ENCODE measurements at regions not wholly inside any gene's neighbourhood (a gene's known extent, or its start where the extent isn't known, plus 50 kb on each side); places are given as distances from the start of the nearest gene placed in this dataset.
"Not testable (repeated sequence)": the region's sequence is repeated elsewhere in the genome, so short reads cannot be mapped to it uniquely, and the experiment has no call there.

GRCh38 chr4:162984621-162985020 is 182.1 kb downstream of the NAF1 start:
- intact Hi-C loops (cut with DNase I, micrococcal nuclease), result no loop called here
- DNase-seq (no peak), ATAC-seq (no peak)
- TF ChIP-seq CTCF (IDR thresholded peaks at IDR 0.05), result no peak
- Histone ChIP-seq H3K4me1 (ENCODE audit: low read depth) (no peaks in the 10 kb centered on the region), H3K4me3 (no peak overlapping the region), H3K9me3 (no peaks in the 10 kb centered on the region), H3K36me3 (ENCODE audit: low read depth) (no peaks in the 10 kb centered on the region)

- intact Hi-C loops (cut with DNase I, micrococcal nuclease), result no loop called here
- no peak for TF ChIP-seq CTCF (IDR thresholded peaks at IDR 0.05)
- no peaks in the 10 kb centered on the region for H3K4me1 ChIP-seq (ENCODE audit: low read depth)
- no peaks in the 10 kb centered on the region for H3K9me3 ChIP-seq
- ATAC-seq, result no peak
- H3K36me3 ChIP-seq (ENCODE audit: low read depth), result no peaks in the 10 kb centered on the region
- DNase-seq, result no peak
- no peak overlapping the region for H3K4me3 ChIP-seq
Observed at GRCh38 chr4:162981823-162982222, 184.9 kb downstream of the NAF1 start.

GRCh38 chr4:162978398-162978797 is 188.3 kb downstream of the NAF1 start:
- no peaks in the 10 kb centered on the region for H3K9me3 ChIP-seq
- H3K36me3 ChIP-seq (ENCODE audit: low read depth), result no peaks in the 10 kb centered on the region
- no peak overlapping the region for H3K4me3 ChIP-seq
- DNase-seq (no peak), ATAC-seq (no peak)
- intact Hi-C loops (cut with DNase I, micrococcal nuclease), result no loop called here
- H3K4me1 ChIP-seq (ENCODE audit: low read depth), result no peaks in the 10 kb centered on the region
- no peak for TF ChIP-seq CTCF (IDR thresholded peaks at IDR 0.05)

GRCh38 chr4:162977788-162978187 is 188.9 kb downstream of the NAF1 start:
- no peak overlapping the region for H3K4me3 ChIP-seq
- H3K36me3 ChIP-seq (ENCODE audit: low read depth), result no peaks in the 10 kb centered on the region
- H3K9me3 ChIP-seq, result no peaks in the 10 kb centered on the region
- intact Hi-C loops (cut with DNase I, micrococcal nuclease), result no loop called here
- H3K4me1 ChIP-seq (ENCODE audit: low read depth), result no peaks in the 10 kb centered on the region
- DNase-seq (no peak), ATAC-seq (no peak)
- TF ChIP-seq CTCF (IDR thresholded peaks at IDR 0.05), result no peak

- Histone ChIP-seq H3K4me3 (no peak overlapping the region), H3K4me1 (ENCODE audit: low read depth) (no peaks in the 10 kb centered on the region), H3K9me3 (no peaks in the 10 kb centered on the region), H3K36me3 (ENCODE audit: low read depth) (no peaks in the 10 kb centered on the region)
- intact Hi-C loops (cut with DNase I, micrococcal nuclease), result no loop called here
- no peak for TF ChIP-seq CTCF (IDR thresholded peaks at IDR 0.05)
- DNase-seq (no peak), ATAC-seq (no peak)
Observed at GRCh38 chr4:162972661-162973330, 193.9 kb downstream of the NAF1 start.

GRCh38 chr4:162969194-162969593 is 197.5 kb downstream of the NAF1 start:
- Histone ChIP-seq H3K36me3 (ENCODE audit: low read depth) (no peaks in the 10 kb centered on the region), H3K4me1 (ENCODE audit: low read depth) (no peaks in the 10 kb centered on the region), H3K4me3 (no peak overlapping the region), H3K9me3 (no peaks in the 10 kb centered on the region)
- ATAC-seq (no peak), DNase-seq (no peak)
- intact Hi-C loops (cut with DNase I, micrococcal nuclease), result no loop called here
- no peak for TF ChIP-seq CTCF (IDR thresholded peaks at IDR 0.05)

- H3K9me3 ChIP-seq; intact Hi-C loops (cut with DNase I, micrococcal nuclease); ATAC-seq; H3K4me1 ChIP-seq (ENCODE audit: low read depth); DNase-seq; H3K36me3 ChIP-seq (ENCODE audit: low read depth); H3K4me3 ChIP-seq: not testable (repeated sequence)
Observed at GRCh38 chr4:162965978-162966377, 200.7 kb downstream of the NAF1 start.
